ENCODE measurements at regions not wholly inside any gene's neighbourhood (a gene's known extent, or its start where the extent isn't known, plus 50 kb on each side); places are given as distances from the start of the nearest gene placed in this dataset.

GRCh38 chr6:126738641-126739040 is 379.8 kb upstream of the RSPO3 start:
- no peaks in the 10 kb centered on the region for H3K9me3 ChIP-seq
- H3K36me3 ChIP-seq: no peaks in the 10 kb centered on the region
- no peak for TF ChIP-seq CTCF (IDR thresholded peaks at IDR 0.05)
- H3K4me3 ChIP-seq (ENCODE audit: low read depth in 1 of 2, low read length in 1 of 2): no peak overlapping the region
- H3K27ac ChIP-seq: no peak overlapping the region
- H3K27me3 ChIP-seq: no peaks in the 10 kb centered on the region
- no peaks in the 10 kb centered on the region for H3K4me1 ChIP-seq (ENCODE audit: control insufficient read depth in 1 of 2, insufficient read depth in 1 of 2, low read depth in 1 of 2, low read length in 1 of 2)

- Histone ChIP-seq H3K4me1 (ENCODE audit: control insufficient read depth in 1 of 2, insufficient read depth in 1 of 2, low read depth in 1 of 2, low read length in 1 of 2) (no peaks in the 10 kb centered on the region), H3K27ac (no peak overlapping the region), H3K27me3 (no peaks in the 10 kb centered on the region), H3K9me3 (no peaks in the 10 kb centered on the region), H3K4me3 (ENCODE audit: low read depth in 1 of 2, low read length in 1 of 2) (no peak overlapping the region), H3K36me3 (no peaks in the 10 kb centered on the region)
- no peak for TF ChIP-seq CTCF (IDR thresholded peaks at IDR 0.05)
These were observed 375.4 kb upstream of the RSPO3 start for GRCh38 chr6:126743076-126743475.

GRCh38 chr6:126747728-126748540 is 370.5 kb upstream of the RSPO3 start:
- no peaks in the 10 kb centered on the region for H3K9me3 ChIP-seq
- no peak overlapping the region for H3K27ac ChIP-seq
- H3K27me3 ChIP-seq: no peaks in the 10 kb centered on the region
- H3K4me3 ChIP-seq (ENCODE audit: low read depth in 1 of 2, low read length in 1 of 2): no peak overlapping the region
- no peaks in the 10 kb centered on the region for H3K4me1 ChIP-seq (ENCODE audit: control insufficient read depth in 1 of 2, insufficient read depth in 1 of 2, low read depth in 1 of 2, low read length in 1 of 2)
- TF ChIP-seq CTCF (IDR thresholded peaks at IDR 0.05): no peak
- H3K36me3 ChIP-seq: no peaks in the 10 kb centered on the region

- no peak for TF ChIP-seq CTCF (IDR thresholded peaks at IDR 0.05)
- no peaks in the 10 kb centered on the region for H3K36me3 ChIP-seq
- no peaks in the 10 kb centered on the region for H3K27me3 ChIP-seq
- no peak overlapping the region for H3K27ac ChIP-seq
- no peaks in the 10 kb centered on the region for H3K9me3 ChIP-seq
- no peak overlapping the region for H3K4me3 ChIP-seq (ENCODE audit: low read depth in 1 of 2, low read length in 1 of 2)
- H3K4me1 ChIP-seq (ENCODE audit: control insufficient read depth in 1 of 2, insufficient read depth in 1 of 2, low read depth in 1 of 2, low read length in 1 of 2): no peaks in the 10 kb centered on the region
These were observed 364.9 kb upstream of the RSPO3 start for GRCh38 chr6:126753606-126754005.

- no peaks in the 10 kb centered on the region for H3K27me3 ChIP-seq
- no peak for TF ChIP-seq CTCF (IDR thresholded peaks at IDR 0.05)
- H3K4me3 ChIP-seq (ENCODE audit: low read depth in 1 of 2, low read length in 1 of 2): no peak overlapping the region
- no peaks in the 10 kb centered on the region for H3K36me3 ChIP-seq
- H3K27ac ChIP-seq: no peak overlapping the region
- H3K9me3 ChIP-seq: no peaks in the 10 kb centered on the region
- no peaks in the 10 kb centered on the region for H3K4me1 ChIP-seq (ENCODE audit: control insufficient read depth in 1 of 2, insufficient read depth in 1 of 2, low read depth in 1 of 2, low read length in 1 of 2)
These were observed 356.6 kb upstream of the RSPO3 start for GRCh38 chr6:126761854-126762253.

All from neutrophil (primary cell).